H9 (cell line): ENCODE measurements at regions not wholly inside any gene's neighbourhood (a gene's known extent, or its start where the extent isn't known, plus 50 kb on each side); places are given as distances from the start of the nearest gene placed in this dataset.

ENCODE experiments used
- DNase-seq: peaks from one replicate; pipeline ENCODE4 v3.0.0-alpha.2; 2017
- H2AFZ ChIP-seq: one replicate; pipeline ENCODE4 v1.6.1; 2013; ENCODE audit warnings: mild to moderate bottlenecking, low read length, control low read depth, moderate library complexity
- H2AK5ac ChIP-seq: 2 replicates; pipeline ENCODE4 v1.6.1; 2013; ENCODE audit warnings: low read length, control low read depth, mixed read lengths; ENCODE audit not compliant: insufficient read length
- H2BK120ac ChIP-seq: one replicate; pipeline ENCODE4 v1.6.1; 2013; ENCODE audit warnings: low read depth, mild to moderate bottlenecking, low read length, control low read depth, inconsistent platforms; ENCODE audit not compliant: poor library complexity, severe bottlenecking
- H2BK12ac ChIP-seq: 2 replicates; pipeline ENCODE4 v1.6.1; 2013; ENCODE audit warnings: low read length, control low read depth, mixed read lengths, low read depth; ENCODE audit not compliant: insufficient read length
- H2BK15ac ChIP-seq: 2 replicates; pipeline ENCODE4 v1.6.1; 2013; ENCODE audit warnings: low read depth, low read length, control low read depth
- H2BK20ac ChIP-seq: one replicate; pipeline ENCODE4 v1.6.1; 2013; ENCODE audit warnings: low read depth, mild to moderate bottlenecking, low read length, control low read depth, inconsistent platforms; ENCODE audit not compliant: poor library complexity, severe bottlenecking
- H2BK5ac ChIP-seq: 2 replicates; pipeline ENCODE4 v1.6.1; 2013; ENCODE audit warnings: low read length, control low read depth, mixed read lengths; ENCODE audit not compliant: insufficient read length
- H3K14ac ChIP-seq: 2 replicates; pipeline ENCODE4 v1.6.1; 2013; ENCODE audit warnings: low read length, control low read depth; ENCODE audit not compliant: insufficient read depth
- H3K18ac ChIP-seq: 2 replicates; pipeline ENCODE4 v1.6.1; 2013; ENCODE audit warnings: low read depth, mild to moderate bottlenecking, mixed read lengths, low read length, control low read depth; ENCODE audit not compliant: insufficient read length
- H3K23ac ChIP-seq: 2 replicates; pipeline ENCODE4 v1.6.1; 2013; ENCODE audit warnings: low read length, control low read depth, mixed read lengths, low read depth; ENCODE audit not compliant: insufficient read length
- H3K23me2 ChIP-seq: 2 replicates; pipeline ENCODE4 v1.6.1; 2013; ENCODE audit warnings: low read depth, mild to moderate bottlenecking, mixed read lengths, low read length, control low read depth; ENCODE audit not compliant: insufficient read length, poor library complexity, severe bottlenecking
- H3K27ac ChIP-seq: 2 replicates; pipeline ENCODE4 v1.5.1; 2013; ENCODE audit warnings: low read length, control low read depth, mixed read lengths, low read depth; ENCODE audit not compliant: insufficient read length
- H3K27me3 ChIP-seq: 2 replicates; pipeline ENCODE4 v1.6.1; 2013; ENCODE audit warnings: low read length, control low read depth, inconsistent platforms; ENCODE audit not compliant: insufficient read depth
- H3K4ac ChIP-seq: 2 replicates; pipeline ENCODE4 v1.6.1; 2013; ENCODE audit warnings: low read depth, mild to moderate bottlenecking, control low read depth, inconsistent platforms, low read length, moderate library complexity
- H3K4me1 ChIP-seq: 2 replicates; pipeline ENCODE4 v1.6.1; 2013; ENCODE audit warnings: low read length, control low read depth, inconsistent platforms; ENCODE audit not compliant: insufficient read depth
- H3K4me2 ChIP-seq: 2 replicates; pipeline ENCODE4 v1.6.1; 2013; ENCODE audit warnings: low read length, control low read depth, mixed read lengths; ENCODE audit not compliant: insufficient read length, insufficient read depth
- H3K56ac ChIP-seq: 2 replicates; pipeline ENCODE4 v1.6.1; 2013; ENCODE audit warnings: low read depth, mild to moderate bottlenecking, mixed read lengths, low read length, control low read depth; ENCODE audit not compliant: insufficient read length
- H3K79me1 ChIP-seq: 2 replicates; pipeline ENCODE4 v1.6.1; 2013; ENCODE audit warnings: low read depth, mild to moderate bottlenecking, moderate library complexity, low read length, control low read depth, inconsistent platforms; ENCODE audit not compliant: insufficient read depth, poor library complexity, severe bottlenecking
- H3K79me2 ChIP-seq: 2 replicates; pipeline ENCODE4 v1.6.1; 2013; ENCODE audit warnings: low read length, control low read depth, inconsistent platforms; ENCODE audit not compliant: insufficient read depth
- H3K9ac ChIP-seq: 2 replicates; pipeline ENCODE4 v1.6.1; 2013; ENCODE audit warnings: low read length, control low read depth, mixed read lengths; ENCODE audit not compliant: insufficient read length; ENCODE audit errors: extremely low read depth
- H3K9me3 ChIP-seq: one replicate; pipeline ENCODE4 v1.6.1; 2013; ENCODE audit warnings: low read depth, low read length, inconsistent platforms; ENCODE audit not compliant: control insufficient read depth
- H3T11ph ChIP-seq: one replicate; pipeline ENCODE4 v1.6.1; 2013; ENCODE audit warnings: mild to moderate bottlenecking, low read length, control low read depth, inconsistent platforms
- H4K20me1 ChIP-seq: one replicate; pipeline ENCODE4 v1.6.1; 2013; ENCODE audit not compliant: control insufficient read depth, insufficient read length, insufficient read depth
- H4K5ac ChIP-seq: 2 replicates; pipeline ENCODE4 v1.6.1; 2013; ENCODE audit warnings: low read depth, mild to moderate bottlenecking, mixed read lengths, low read length, control low read depth; ENCODE audit not compliant: insufficient read length
- H4K8ac ChIP-seq: replicated peaks from 2 replicates; pipeline ENCODE4 v1.6.1; 2013; ENCODE audit warnings: low read length, control low read depth, mixed read lengths, low read depth; ENCODE audit not compliant: insufficient read length
- H4K91ac ChIP-seq: 2 replicates; pipeline ENCODE4 v1.6.1; 2013; ENCODE audit warnings: low read depth, mild to moderate bottlenecking, moderate library complexity, mixed read lengths, low read length, control low read depth; ENCODE audit not compliant: insufficient read length
- H3K27ac Mint-ChIP-seq, 3 experiments: 2 replicates in 2 of 3; 3 replicates in 1 of 3; pipeline ENCODE4 v1.8.0; 2020 to 2021; ENCODE audit warnings: mixed read lengths in 3 of 3, mild to moderate bottlenecking in 1 of 3, moderate library complexity in 1 of 3
- H3K27me3 Mint-ChIP-seq: 2 replicates; pipeline ENCODE4 v1.8.0; 2021; ENCODE audit warnings: low read depth, mild to moderate bottlenecking, moderate library complexity, mixed read lengths
- H3K36me3 Mint-ChIP-seq, 3 experiments: 2 replicates in 2 of 3; 3 replicates in 1 of 3; pipeline ENCODE4 v1.8.0; 2020 to 2021; ENCODE audit warnings: low read depth in 3 of 3, mixed read lengths in 3 of 3; ENCODE audit not compliant: insufficient read depth in 1 of 3
- H3K4me1 Mint-ChIP-seq, 2 experiments: 2 replicates each; pipeline ENCODE4 v1.8.0; 2020; ENCODE audit warnings: mixed read lengths in 2 of 2
- H3K4me3 Mint-ChIP-seq, 2 experiments: 2 replicates in 1 of 2; 3 replicates in 1 of 2; pipeline ENCODE4 v1.8.0; 2020 to 2021; ENCODE audit warnings: mild to moderate bottlenecking in 2 of 2, mixed read lengths in 2 of 2, moderate library complexity in 1 of 2
- H3K9me3 Mint-ChIP-seq, 2 experiments: 2 replicates in 1 of 2; 3 replicates in 1 of 2; pipeline ENCODE4 v1.8.0; 2020; ENCODE audit warnings: mild to moderate bottlenecking in 2 of 2, mixed read lengths in 2 of 2, moderate library complexity in 1 of 2
- WGBS: extraction: QIAGEN DNeasy Blood & Tissue Kit; methylation state at CpG from one replicate; pipeline ENCODE4 v1.1.7; 2013; ENCODE audit warnings: missing lambda C conversion rate, low lambda C conversion rate, mixed read lengths; ENCODE audit not compliant: insufficient read length; ENCODE audit errors: extremely low coverage; 5-methylcytosine and 5-hydroxymethylcytosine counted together
- TF ChIP-seq, protein P1 (sequence below): fragments of 200-600 bp; sonication (generic); conservative IDR thresholded peaks from 3 replicates; pipeline ENCODE4 v1.8.0; 2021; ENCODE audit warnings: antibody characterized with exemption, mild to moderate bottlenecking

DNA sequence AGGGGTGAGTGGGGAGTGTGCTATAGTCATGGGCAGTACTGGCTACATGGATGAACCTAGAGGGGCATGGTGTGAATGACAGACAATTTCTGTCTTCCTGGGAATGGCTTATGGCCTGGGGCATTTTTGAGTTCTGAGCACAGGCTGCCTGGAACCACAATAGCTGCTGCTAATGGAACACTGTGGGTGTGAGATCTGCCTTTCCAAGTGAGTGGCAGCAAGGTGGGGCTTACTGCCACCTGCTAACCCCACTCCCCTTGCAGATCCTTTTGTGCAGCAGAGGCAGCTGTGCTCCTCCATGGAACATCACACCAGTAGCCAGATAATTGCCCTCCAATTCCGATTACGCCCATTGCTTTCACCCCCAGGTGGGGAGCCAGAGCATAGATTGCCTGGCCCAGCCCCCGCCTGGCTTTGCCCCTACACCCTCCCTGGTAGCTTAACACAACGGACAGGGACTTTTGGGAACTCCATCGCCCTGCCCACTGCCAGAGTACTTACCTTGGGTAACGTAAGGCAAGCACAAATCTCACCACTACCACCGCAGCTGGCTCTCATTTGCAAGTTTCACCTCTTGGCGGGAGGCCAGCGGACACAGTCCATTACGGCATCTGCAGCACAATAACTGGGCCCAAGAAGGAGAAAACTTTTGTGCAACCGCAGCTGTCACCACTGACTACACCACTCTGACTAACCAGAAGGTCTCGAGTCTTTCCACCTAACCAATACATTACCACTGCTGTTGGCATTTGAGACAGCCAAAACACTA is 421.2 kb upstream of the NWD2 start:
- H3K4me2 ChIP-seq = no peak overlapping the region
- no peak overlapping the region for H2BK5ac ChIP-seq
- H4K20me1 ChIP-seq = no peaks in the 10 kb centered on the region
- H3K18ac ChIP-seq = no peak overlapping the region
- Mint-ChIP-seq H3K9me3 (peaks cover 3 to 6% of the 10 kb centered on the region in 2 experiments; a peak in 2 of 5 replicates), H3K4me3 (no peak overlapping the region), H3K27me3 (no peaks in the 10 kb centered on the region), H3K36me3 (peaks cover 2 to 4% (median 3%) of the 10 kb centered on the region in 3 experiments; a peak in 3 of 7 replicates), H3K27ac (no peak overlapping the region), H3K4me1 (peaks cover 12 to 13% of the 10 kb centered on the region in 2 experiments)
- no peaks in the 10 kb centered on the region for H3K4me1 ChIP-seq
- WGBS = no CpG with 5 or more reads among the region's 12 CpGs
- H2BK120ac ChIP-seq = no peak overlapping the region
- H3K27me3 ChIP-seq = no peaks in the 10 kb centered on the region
- H2BK20ac ChIP-seq = no peak overlapping the region
- H3K4ac ChIP-seq = no peak overlapping the region
- no peak overlapping the region for H4K8ac ChIP-seq
- H3K79me1 ChIP-seq = no peaks in the 10 kb centered on the region
- no peak overlapping the region for H2BK15ac ChIP-seq
- H3K56ac ChIP-seq = no peak overlapping the region
- no peak overlapping the region for H3K27ac ChIP-seq
- no peak overlapping the region for H4K91ac ChIP-seq
- H2AK5ac ChIP-seq = no peak overlapping the region
- no peak overlapping the region for H4K5ac ChIP-seq
- H2BK12ac ChIP-seq = no peak overlapping the region
- TF ChIP-seq, protein P1, sequence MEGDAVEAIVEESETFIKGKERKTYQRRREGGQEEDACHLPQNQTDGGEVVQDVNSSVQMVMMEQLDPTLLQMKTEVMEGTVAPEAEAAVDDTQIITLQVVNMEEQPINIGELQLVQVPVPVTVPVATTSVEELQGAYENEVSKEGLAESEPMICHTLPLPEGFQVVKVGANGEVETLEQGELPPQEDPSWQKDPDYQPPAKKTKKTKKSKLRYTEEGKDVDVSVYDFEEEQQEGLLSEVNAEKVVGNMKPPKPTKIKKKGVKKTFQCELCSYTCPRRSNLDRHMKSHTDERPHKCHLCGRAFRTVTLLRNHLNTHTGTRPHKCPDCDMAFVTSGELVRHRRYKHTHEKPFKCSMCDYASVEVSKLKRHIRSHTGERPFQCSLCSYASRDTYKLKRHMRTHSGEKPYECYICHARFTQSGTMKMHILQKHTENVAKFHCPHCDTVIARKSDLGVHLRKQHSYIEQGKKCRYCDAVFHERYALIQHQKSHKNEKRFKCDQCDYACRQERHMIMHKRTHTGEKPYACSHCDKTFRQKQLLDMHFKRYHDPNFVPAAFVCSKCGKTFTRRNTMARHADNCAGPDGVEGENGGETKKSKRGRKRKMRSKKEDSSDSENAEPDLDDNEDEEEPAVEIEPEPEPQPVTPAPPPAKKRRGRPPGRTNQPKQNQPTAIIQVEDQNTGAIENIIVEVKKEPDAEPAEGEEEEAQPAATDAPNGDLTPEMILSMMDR = no peak
- no peaks in the 10 kb centered on the region for H3K9me3 ChIP-seq
- H3K79me2 ChIP-seq = no peaks in the 10 kb centered on the region
- no peaks in the 10 kb centered on the region for H3K23me2 ChIP-seq
- DNase-seq = no peak
- no peak overlapping the region for H3K23ac ChIP-seq
- no peak overlapping the region for H3K9ac ChIP-seq
- no peak overlapping the region for H3K14ac ChIP-seq
- H2AFZ ChIP-seq = no peak overlapping the region
- H3T11ph ChIP-seq = no peak overlapping the region
